ENCODE measurements at regions not wholly inside any gene's neighbourhood (a gene's known extent, or its start where the extent isn't known, plus 50 kb on each side); places are given as distances from the start of the nearest gene placed in this dataset.

GRCh38 chr10:107671960-107672359 is 507.5 kb upstream of the SORCS1 start:
- TF ChIP-seq CTCF (IDR thresholded peaks at IDR 0.05; ENCODE audit: low read length) (no peak), EZH2 (IDR thresholded peaks at IDR 0.05; ENCODE audit: borderline replicate concordance, low read length) (no peak)

All from OCI-LY1 (cell line).